ENCODE measurements at regions not wholly inside any gene's neighbourhood (a gene's known extent, or its start where the extent isn't known, plus 50 kb on each side); places are given as distances from the start of the nearest gene placed in this dataset.
A peak's percentile ranks its signal among the peaks of the same experiment; 100 is the strongest.
"Not testable (repeated sequence)": the region's sequence is repeated elsewhere in the genome, so short reads cannot be mapped to it uniquely, and the experiment has no call there.

- no peak for DNase-seq (ENCODE audit: low read depth)
- no peak overlapping the region for H3K4me3 ChIP-seq (ENCODE audit: low read depth, low read length)
- no peak for TF ChIP-seq CTCF (IDR thresholded peaks at IDR 0.05; ENCODE audit: low read depth, low read length)
- TF ChIP-seq MYC (IDR thresholded peaks at IDR 0.05; ENCODE audit: low read depth, low read length), result no peak
- TF ChIP-seq MAX (IDR thresholded peaks at IDR 0.05; ENCODE audit: low read depth, low read length), result no peak
- no peak for TF ChIP-seq POLR2A (IDR thresholded peaks at IDR 0.05; ENCODE audit: extremely low read depth, insufficient read length)
These were observed 338.5 kb downstream of the TUSC7 start for GRCh38 chr3:117047951-117048705.

GRCh38 chr3:117052395-117052794 is 342.8 kb downstream of the TUSC7 start:
- TF ChIP-seq POLR2A (IDR thresholded peaks at IDR 0.05; ENCODE audit: extremely low read depth, insufficient read length) (no peak), MYC (IDR thresholded peaks at IDR 0.05; ENCODE audit: low read depth, low read length) (no peak)
- no peak for DNase-seq (ENCODE audit: low read depth)

DNA sequence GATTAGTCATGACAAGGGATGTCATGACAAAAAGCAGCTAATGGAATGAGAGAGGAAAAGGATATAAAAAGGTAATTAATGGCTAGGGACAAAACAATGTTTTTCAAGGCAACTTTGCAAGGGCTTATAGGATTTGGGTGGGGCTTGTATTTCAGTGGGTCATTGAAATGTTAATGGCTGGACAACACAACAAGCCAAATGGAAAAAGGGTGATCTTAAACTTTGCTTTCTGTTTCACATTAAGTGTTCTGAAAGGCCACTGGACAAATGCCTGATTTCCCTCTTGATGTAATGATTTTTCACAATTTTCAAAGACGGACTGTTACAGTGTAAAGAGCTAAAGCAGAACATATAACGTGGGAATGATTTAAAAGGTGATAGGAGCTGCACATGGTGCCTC is 345.0 kb downstream of the TUSC7 start:
- H3K4me3 ChIP-seq (ENCODE audit: low read depth, low read length), result no peak overlapping the region
- no peak for TF ChIP-seq MAX (IDR thresholded peaks at IDR 0.05; ENCODE audit: low read depth, low read length)
- TF ChIP-seq CTCF (IDR thresholded peaks at IDR 0.05; ENCODE audit: low read depth, low read length), result no peak
- no peak for TF ChIP-seq POLR2A (IDR thresholded peaks at IDR 0.05; ENCODE audit: extremely low read depth, insufficient read length)
- no peak for TF ChIP-seq MYC (IDR thresholded peaks at IDR 0.05; ENCODE audit: low read depth, low read length)
- DNase-seq (ENCODE audit: low read depth), result no peak

More at GRCh38 chr3:117052395-117052794, 342.8 kb downstream of the TUSC7 start:
- H3K4me3 ChIP-seq (ENCODE audit: low read depth, low read length), result no peak overlapping the region

DNA sequence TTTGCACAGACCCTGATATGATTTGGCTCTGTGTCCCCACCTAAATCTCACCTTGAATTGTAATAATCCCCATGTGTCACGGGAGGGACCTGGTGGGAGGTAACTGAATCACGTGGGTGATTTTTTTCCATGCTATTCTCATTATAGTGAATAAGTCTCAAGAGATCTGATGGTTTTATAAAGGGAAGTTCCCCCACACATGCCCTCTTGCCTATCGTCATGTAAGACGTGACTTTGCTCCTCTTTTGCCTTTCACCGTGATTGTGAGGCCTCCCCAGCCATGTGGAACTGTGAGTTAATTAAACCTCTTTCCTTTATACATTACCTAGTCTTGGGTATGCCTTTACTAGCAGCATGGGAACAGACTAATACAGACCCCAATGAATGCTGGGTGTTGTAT is 347.4 kb downstream of the TUSC7 start:
- not testable (repeated sequence) for DNase-seq (ENCODE audit: low read depth); H3K4me3 ChIP-seq (ENCODE audit: low read depth, low read length)

- no peak overlapping the region for H3K4me3 ChIP-seq (ENCODE audit: low read depth, low read length)
- TF ChIP-seq CTCF (IDR thresholded peaks at IDR 0.05; ENCODE audit: low read depth, low read length) (peak; percentile 11), POLR2A (IDR thresholded peaks at IDR 0.05; ENCODE audit: extremely low read depth, insufficient read length) (no peak)
- DNase-seq (ENCODE audit: low read depth), result peak; percentile 8
These were observed 349.7 kb downstream of the TUSC7 start for GRCh38 chr3:117059067-117059955.

GRCh38 chr3:117059956-117060270 is 350.3 kb downstream of the TUSC7 start:
- TF ChIP-seq MYC (IDR thresholded peaks at IDR 0.05; ENCODE audit: low read depth, low read length), result no peak
- TF ChIP-seq POLR2A (IDR thresholded peaks at IDR 0.05; ENCODE audit: extremely low read depth, insufficient read length), result no peak
- no peak for TF ChIP-seq MAX (IDR thresholded peaks at IDR 0.05; ENCODE audit: low read depth, low read length)
- TF ChIP-seq CTCF (IDR thresholded peaks at IDR 0.05; ENCODE audit: low read depth, low read length), result no peak
- no peak overlapping the region for H3K4me3 ChIP-seq (ENCODE audit: low read depth, low read length)
- DNase-seq (ENCODE audit: low read depth), result no peak

DNA sequence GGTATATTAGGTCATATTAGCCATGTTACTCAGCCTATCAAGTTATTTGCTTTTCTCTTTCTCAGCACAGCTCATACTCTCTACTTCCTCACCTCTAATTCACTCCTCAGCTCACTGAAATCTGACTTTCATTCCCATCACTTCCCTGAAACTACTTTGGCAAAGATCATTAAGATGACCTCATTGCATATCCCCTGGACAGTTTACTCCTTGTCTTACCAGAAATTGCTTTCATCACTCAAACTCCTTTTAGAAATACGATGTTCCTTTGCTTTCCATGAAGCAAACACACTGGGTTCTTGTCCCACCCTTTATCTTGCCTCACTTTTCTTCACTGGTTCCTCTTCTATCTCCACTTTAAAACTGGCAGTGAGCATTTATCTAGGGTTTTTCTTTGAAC is 354.4 kb downstream of the TUSC7 start:
- DNase-seq (ENCODE audit: low read depth), result no peak
- TF ChIP-seq MYC (IDR thresholded peaks at IDR 0.05; ENCODE audit: low read depth, low read length) (no peak), CTCF (IDR thresholded peaks at IDR 0.05; ENCODE audit: low read depth, low read length) (no peak)
- no peak overlapping the region for H3K4me3 ChIP-seq (ENCODE audit: low read depth, low read length)
